ENCODE measurements at regions not wholly inside any gene's neighbourhood (a gene's known extent, or its start where the extent isn't known, plus 50 kb on each side); places are given as distances from the start of the nearest gene placed in this dataset.

- TF ChIP-seq, protein P1, sequence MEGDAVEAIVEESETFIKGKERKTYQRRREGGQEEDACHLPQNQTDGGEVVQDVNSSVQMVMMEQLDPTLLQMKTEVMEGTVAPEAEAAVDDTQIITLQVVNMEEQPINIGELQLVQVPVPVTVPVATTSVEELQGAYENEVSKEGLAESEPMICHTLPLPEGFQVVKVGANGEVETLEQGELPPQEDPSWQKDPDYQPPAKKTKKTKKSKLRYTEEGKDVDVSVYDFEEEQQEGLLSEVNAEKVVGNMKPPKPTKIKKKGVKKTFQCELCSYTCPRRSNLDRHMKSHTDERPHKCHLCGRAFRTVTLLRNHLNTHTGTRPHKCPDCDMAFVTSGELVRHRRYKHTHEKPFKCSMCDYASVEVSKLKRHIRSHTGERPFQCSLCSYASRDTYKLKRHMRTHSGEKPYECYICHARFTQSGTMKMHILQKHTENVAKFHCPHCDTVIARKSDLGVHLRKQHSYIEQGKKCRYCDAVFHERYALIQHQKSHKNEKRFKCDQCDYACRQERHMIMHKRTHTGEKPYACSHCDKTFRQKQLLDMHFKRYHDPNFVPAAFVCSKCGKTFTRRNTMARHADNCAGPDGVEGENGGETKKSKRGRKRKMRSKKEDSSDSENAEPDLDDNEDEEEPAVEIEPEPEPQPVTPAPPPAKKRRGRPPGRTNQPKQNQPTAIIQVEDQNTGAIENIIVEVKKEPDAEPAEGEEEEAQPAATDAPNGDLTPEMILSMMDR (IDR thresholded peaks at IDR 0.05) = no peak
- TF ChIP-seq POLR2A (IDR thresholded peaks at IDR 0.05) = no peak
Measured at GRCh38 chr2:188678882-188679281, 295.3 kb upstream of the COL3A1 start.

Data from heart left ventricle (tissue), 13 donors.